ENCODE measurements at regions not wholly inside any gene's neighbourhood (a gene's known extent, or its start where the extent isn't known, plus 50 kb on each side); places are given as distances from the start of the nearest gene placed in this dataset.
"Not testable (repeated sequence)": the region's sequence is repeated elsewhere in the genome, so short reads cannot be mapped to it uniquely, and the experiment has no call there.

- no peak for TF ChIP-seq CTCF (IDR thresholded peaks at IDR 0.05; ENCODE audit: extremely low read depth, missing control alignments)
These were observed 80.5 kb upstream of the ETV3 start for GRCh38 chr1:157218671-157219070.

GRCh38 chr1:157217486-157217885 is 79.3 kb upstream of the ETV3 start:
- no peak for TF ChIP-seq CTCF (IDR thresholded peaks at IDR 0.05; ENCODE audit: extremely low read depth, missing control alignments)
- DNase-seq (ENCODE audit: low spot score): no peak

More at GRCh38 chr1:157218671-157219070, 80.5 kb upstream of the ETV3 start:
- no peak for DNase-seq (ENCODE audit: low spot score)

GRCh38 chr1:157213836-157214235 is 75.6 kb upstream of the ETV3 start:
- TF ChIP-seq CTCF (IDR thresholded peaks at IDR 0.05; ENCODE audit: extremely low read depth, missing control alignments): no peak
- DNase-seq (ENCODE audit: low spot score): no peak

- no peak for DNase-seq (ENCODE audit: low spot score)
These were observed 71.3 kb upstream of the ETV3 start for GRCh38 chr1:157209514-157209913.

GRCh38 chr1:157205982-157206381 is 67.8 kb upstream of the ETV3 start:
- DNase-seq (ENCODE audit: low spot score): not testable (repeated sequence)

More at GRCh38 chr1:157209514-157209913, 71.3 kb upstream of the ETV3 start:
- no peak for TF ChIP-seq CTCF (IDR thresholded peaks at IDR 0.05; ENCODE audit: extremely low read depth, missing control alignments)

- TF ChIP-seq CTCF (IDR thresholded peaks at IDR 0.05; ENCODE audit: extremely low read depth, missing control alignments): no peak
- no peak for DNase-seq (ENCODE audit: low spot score)
These were observed 65.0 kb upstream of the ETV3 start for GRCh38 chr1:157203166-157203565.

- no peak for TF ChIP-seq CTCF (IDR thresholded peaks at IDR 0.05; ENCODE audit: extremely low read depth, missing control alignments)
- no peak for DNase-seq (ENCODE audit: low spot score)
These were observed 64.1 kb upstream of the ETV3 start for GRCh38 chr1:157202331-157202730.

GRCh38 chr1:157201767-157202166 is 63.6 kb upstream of the ETV3 start:
- TF ChIP-seq CTCF (IDR thresholded peaks at IDR 0.05; ENCODE audit: extremely low read depth, missing control alignments): no peak

More at GRCh38 chr1:157201767-157202166, 63.6 kb upstream of the ETV3 start:
- DNase-seq (ENCODE audit: low spot score): no peak

Data from GM20000 (cell line).